DMS53 treated with DMSO at 0.1 percent for 48 hours (cell line): ENCODE measurements at regions not wholly inside any gene's neighbourhood (a gene's known extent, or its start where the extent isn't known, plus 50 kb on each side); places are given as distances from the start of the nearest gene placed in this dataset.

ENCODE experiments used
- DNase-seq: peaks from one replicate; lab custom pipeline; 2025; ENCODE audit not compliant: unreplicated experiment; lab: John Stamatoyannopoulos, UW

- DNase-seq, result no peak
Observed at GRCh38 chr2:128641421-128642080, 322.9 kb upstream of the HS6ST1 start.

GRCh38 chr2:128642316-128642715 is 323.6 kb upstream of the HS6ST1 start:
- no peak for DNase-seq

- no peak for DNase-seq
Observed at GRCh38 chr2:128642821-128643220, 324.2 kb upstream of the HS6ST1 start.

- DNase-seq, result no peak
Observed at GRCh38 chr2:128643221-128644065, 324.8 kb upstream of the HS6ST1 start.

- no peak for DNase-seq
Observed at GRCh38 chr2:128644156-128644555, 325.5 kb upstream of the HS6ST1 start.

GRCh38 chr2:128644718-128645256 is 326.1 kb upstream of the HS6ST1 start:
- no peak for DNase-seq

- no peak for DNase-seq
Observed at GRCh38 chr2:128645631-128646030, 327.0 kb upstream of the HS6ST1 start.

- DNase-seq, result no peak
Observed at GRCh38 chr2:128646091-128646490, 327.4 kb upstream of the HS6ST1 start.

GRCh38 chr2:128646691-128647090 is 328.0 kb upstream of the HS6ST1 start:
- no peak for DNase-seq

- peak; percentile 2 for DNase-seq
Observed at GRCh38 chr2:128651000-128651399, 332.3 kb upstream of the HS6ST1 start.

GRCh38 chr2:128654408-128654807 is 335.7 kb upstream of the HS6ST1 start:
- DNase-seq, result no peak

GRCh38 chr2:128660836-128661235 is 342.2 kb upstream of the HS6ST1 start:
- no peak for DNase-seq

GRCh38 chr2:128661311-128661710 is 342.6 kb upstream of the HS6ST1 start:
- DNase-seq, result no peak

- no peak for DNase-seq
Observed at GRCh38 chr2:128662051-128662471, 343.4 kb upstream of the HS6ST1 start.

- no peak for DNase-seq
Observed at GRCh38 chr2:128663371-128664050, 344.8 kb upstream of the HS6ST1 start.

GRCh38 chr2:128664499-128664971 is 345.9 kb upstream of the HS6ST1 start:
- no peak for DNase-seq

GRCh38 chr2:128665113-128665512 is 346.4 kb upstream of the HS6ST1 start:
- DNase-seq, result no peak

- no peak for DNase-seq
Observed at GRCh38 chr2:128666596-128666995, 347.9 kb upstream of the HS6ST1 start.

- no peak for DNase-seq
Observed at GRCh38 chr2:128667391-128667790, 348.7 kb upstream of the HS6ST1 start.

- no peak for DNase-seq
Observed at GRCh38 chr2:128668946-128669345, 350.3 kb upstream of the HS6ST1 start.

GRCh38 chr2:128670066-128670465 is 351.4 kb upstream of the HS6ST1 start:
- DNase-seq, result no peak
